DND-41 (cell line): ENCODE measurements at regions not wholly inside any gene's neighbourhood (a gene's known extent, or its start where the extent isn't known, plus 50 kb on each side); places are given as distances from the start of the nearest gene placed in this dataset.

Experiments used
- CTCF ChIP-seq: IDR thresholded peaks from 2 replicates; pipeline ENCODE4 v1.5.1; 2012; ENCODE audit warnings: borderline replicate concordance, low read length, moderate library complexity, mild to moderate bottlenecking; ENCODE audit not compliant: poor library complexity, severe bottlenecking; ENCODE audit errors: extremely low read depth
- EZH2 ChIP-seq: IDR thresholded peaks from 3 replicates; pipeline ENCODE4 v1.6.1; 2012; ENCODE audit warnings: borderline replicate concordance, low read depth, mild to moderate bottlenecking, moderate library complexity, low read length, inconsistent platforms; ENCODE audit not compliant: severe bottlenecking

GRCh38 chr9:89765211-89765946, 160.6 kb downstream of the GADD45G start:
- TF ChIP-seq CTCF = no peak
- TF ChIP-seq EZH2 = no peak
